Activated CD8-positive, alpha-beta memory T cell treated with anti-CD3 and anti-CD28 coated beads for 24 hours (primary cell): ENCODE measurements at regions not wholly inside any gene's neighbourhood (a gene's known extent, or its start where the extent isn't known, plus 50 kb on each side); places are given as distances from the start of the nearest gene placed in this dataset.

Experiments
- DNase-seq: peaks from one replicate; pipeline ENCODE4 v3.0.0-alpha.2; 2020

DNA sequence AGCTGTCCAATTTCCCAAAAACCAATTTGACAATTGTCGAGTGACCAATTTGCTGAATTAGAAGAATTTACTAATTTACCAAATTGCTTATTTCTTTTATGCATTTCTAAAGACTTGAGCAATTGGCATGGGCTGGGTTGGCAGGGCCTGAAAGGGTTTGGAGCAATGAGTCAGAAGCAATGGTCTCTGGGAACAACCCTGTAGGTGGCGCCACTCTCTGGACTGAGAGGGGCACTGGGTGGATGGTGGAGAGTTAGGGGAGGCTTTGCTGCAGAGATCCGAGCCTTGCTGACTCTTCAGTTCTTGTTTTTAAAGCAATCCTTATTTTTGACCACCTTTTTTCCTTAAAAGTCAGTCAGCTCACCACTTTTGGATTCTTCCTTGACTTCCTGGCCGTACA is 71.5 kb upstream of the RPS23 start:
- peak; percentile 62 for DNase-seq

DNA sequence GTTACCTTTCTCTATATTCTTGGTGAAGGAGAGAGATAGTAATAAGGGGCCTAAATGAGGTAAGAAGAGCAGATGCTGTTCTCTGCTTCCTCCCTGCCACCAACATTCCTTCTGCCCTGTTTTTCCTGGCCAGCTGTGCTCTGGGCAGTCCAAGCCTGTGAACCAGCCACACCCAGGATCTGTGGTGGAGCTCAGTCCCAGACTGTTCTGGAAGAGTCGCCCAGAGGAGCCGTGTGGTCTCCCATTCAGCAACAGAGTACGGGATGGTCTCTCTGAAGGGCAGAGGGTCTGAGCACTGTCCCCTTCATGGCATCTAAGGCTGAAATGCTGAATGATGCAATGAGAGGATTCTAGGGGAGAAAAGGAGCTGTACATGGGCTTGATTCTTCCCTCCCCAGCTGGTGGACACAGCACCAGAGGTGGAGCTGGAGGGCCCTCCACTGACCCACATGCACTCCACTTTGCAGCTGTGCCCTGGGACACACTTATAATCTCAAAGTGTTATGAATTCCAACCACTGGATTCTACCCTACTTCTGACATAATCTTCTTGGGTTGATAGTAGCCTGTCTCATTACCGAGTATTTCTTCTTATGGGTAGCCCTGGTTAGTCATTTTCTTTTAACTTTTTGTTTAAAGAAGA is 70.8 kb upstream of the RPS23 start:
- DNase-seq = no peak

DNA sequence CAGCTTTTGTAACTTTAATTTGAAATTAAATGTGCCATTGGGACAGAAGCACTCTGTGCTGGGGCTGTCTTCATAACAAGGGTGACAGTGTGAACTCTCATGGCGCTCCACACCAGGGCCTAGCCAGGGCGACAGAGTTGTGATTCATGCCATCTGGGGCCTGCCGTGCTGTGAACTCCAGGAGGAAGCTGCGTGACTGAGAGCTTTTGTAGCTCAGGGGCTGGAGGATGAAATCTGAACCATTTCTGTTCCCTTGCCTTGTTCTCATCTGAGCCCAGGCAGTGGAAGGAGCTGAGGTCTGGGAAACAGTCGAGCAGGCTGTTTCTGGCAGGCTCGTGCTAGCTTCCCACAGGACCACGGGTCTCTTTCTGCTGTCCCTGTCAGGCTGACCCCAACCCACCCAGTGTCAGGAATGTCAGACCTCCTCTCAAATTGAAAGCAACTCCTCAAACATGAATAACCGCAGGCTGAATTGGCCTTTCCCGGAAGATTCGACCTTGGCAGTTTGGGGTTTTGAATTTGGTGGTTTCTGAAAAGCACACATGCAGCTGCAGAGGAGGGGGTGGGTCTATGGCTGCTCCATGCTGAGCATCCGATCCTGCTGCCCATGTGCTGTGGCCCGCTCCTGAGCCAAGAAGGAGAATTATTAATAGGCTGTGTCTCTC is 69.2 kb upstream of the RPS23 start:
- DNase-seq = no peak

DNA sequence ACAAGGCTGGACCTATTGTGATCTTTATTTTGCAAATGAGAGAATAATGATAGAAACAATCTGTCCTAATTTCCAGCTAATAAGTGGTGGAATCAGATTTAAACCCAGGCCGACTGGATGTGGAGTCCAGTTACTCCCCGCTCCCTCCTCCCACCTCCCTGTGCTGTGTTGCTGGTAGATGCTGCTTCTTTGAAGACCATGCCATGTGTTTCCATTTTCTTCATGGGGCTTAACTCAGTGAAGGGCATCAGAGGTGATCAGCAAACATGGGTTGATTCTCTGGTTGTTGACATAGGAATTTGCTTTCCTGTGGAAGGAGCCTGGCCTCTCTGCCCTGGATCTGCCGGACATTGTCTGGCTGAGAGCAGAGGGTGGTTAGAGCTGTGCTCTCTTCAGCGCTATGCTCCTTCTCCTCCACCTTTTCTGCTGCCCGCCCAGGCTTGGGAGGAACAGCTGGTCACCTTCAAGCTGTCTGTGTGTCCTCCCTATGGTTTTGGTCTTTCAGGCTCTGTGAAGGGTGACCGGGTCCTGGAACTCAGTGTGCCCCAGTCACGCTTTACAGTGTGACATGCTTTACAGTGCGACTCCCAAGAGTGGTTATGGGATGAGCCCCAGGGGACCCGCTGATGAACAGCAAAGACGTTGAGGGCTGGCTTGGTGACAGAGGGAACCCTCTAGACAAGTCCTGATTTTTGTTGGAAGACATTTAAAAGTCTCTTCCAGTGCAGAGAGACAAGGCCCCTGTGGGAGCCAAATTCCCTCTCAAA is 68.4 kb upstream of the RPS23 start:
- no peak for DNase-seq

DNA sequence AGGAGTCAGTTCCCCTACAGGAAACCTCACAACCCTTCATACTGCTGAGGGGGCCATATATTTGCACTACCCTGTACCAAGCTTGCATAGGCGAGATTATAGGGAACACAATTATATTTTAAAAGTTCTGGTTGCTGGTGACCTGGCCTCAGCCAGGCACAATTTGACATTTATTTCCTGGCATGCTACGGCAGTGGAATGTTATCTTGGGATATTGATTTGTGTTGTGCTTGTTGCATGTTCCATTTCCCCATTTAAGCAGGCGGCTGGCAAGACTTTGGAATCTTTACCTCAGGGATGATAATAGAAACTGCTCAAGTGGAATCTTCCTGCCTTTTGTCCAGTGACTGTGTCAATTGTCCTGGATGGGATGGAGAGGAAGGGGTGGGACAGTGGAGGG is 67.0 kb upstream of the RPS23 start:
- DNase-seq = no peak

DNA sequence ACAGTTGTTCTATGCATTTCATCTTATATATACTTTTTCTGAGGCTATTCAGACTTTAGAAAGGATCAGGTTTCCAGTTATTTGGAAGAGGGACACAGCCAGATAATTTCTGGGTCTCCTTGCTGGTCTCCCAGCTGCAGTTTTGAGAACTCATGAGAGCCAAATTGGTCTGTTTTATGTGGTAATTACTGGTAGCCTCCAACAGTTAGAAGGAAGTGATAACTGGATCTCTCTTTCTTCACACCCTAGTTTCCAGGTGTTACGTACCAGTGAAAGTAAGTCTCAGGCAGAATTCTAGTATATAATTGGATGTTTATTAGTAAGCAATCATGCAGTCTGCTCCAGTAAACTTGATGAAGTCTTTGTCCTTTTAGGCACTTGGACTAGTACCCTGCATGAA is 63.2 kb upstream of the RPS23 start:
- DNase-seq = no peak

DNA sequence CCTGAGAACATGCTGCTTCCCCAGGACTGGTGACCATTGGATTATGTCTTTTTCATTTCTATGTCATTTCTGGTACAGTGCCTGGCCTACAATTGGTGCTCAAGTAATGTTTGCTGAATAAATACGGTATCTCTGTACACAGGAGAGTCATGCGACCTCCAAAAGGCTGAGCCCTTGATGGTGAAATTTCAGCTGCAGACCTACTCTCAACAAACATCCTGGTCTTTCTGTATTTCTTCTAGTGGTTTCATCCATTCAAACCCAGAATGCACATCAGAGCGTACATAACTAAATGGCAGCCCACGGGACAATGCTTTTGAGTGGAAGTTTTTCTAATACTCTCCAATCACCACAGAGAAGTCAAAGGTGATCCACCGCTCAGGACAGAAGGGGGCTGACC is 62.6 kb upstream of the RPS23 start:
- no peak for DNase-seq

DNA sequence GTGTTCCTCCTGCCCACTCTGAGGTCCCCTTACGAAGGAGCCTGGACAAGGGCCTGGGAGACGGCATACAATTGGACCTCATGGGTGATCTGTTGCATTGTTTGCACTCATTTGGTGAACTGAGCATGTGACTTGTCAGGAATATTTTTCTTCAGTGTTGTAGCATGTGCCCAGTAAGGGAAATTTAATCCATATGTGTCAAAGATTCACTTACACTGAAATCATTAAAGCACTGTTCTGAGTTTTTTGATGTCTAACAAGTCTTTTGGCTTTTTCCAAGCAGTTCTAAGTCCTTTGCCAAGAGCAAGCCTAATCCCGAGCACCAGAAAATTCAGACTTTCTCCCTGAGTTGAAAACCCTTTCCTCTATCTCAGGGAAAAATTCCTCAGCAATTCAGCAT is 61.6 kb upstream of the RPS23 start:
- no peak for DNase-seq

DNA sequence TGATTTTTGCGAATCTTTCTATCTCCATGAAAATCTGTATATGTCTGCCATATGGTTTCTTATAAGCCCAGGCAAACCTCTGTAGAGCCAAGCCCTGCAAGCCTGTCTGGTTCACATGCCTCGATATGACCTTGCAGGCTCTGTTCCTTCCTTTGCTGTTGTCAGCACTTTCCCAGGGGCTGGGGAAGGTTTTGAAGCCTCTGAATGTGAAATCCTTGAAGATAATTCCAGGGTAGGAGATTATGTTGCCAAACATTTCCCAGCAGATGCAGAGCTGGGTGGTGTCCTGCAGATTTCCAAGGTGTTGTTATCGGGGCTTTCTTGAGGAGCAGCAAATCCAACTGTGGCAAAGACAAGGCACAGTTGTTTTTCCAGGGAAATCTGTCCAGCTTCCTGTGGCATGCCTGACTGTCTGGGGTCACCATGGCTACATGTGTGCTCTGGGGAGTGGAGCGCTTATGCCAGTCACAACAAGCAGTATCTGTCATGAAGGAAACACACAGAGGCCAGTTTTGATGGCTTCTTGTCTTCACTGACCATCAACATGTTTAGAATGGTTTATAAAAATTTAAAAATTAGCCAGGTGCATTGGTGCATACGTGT is 60.7 kb upstream of the RPS23 start:
- no peak for DNase-seq

DNA sequence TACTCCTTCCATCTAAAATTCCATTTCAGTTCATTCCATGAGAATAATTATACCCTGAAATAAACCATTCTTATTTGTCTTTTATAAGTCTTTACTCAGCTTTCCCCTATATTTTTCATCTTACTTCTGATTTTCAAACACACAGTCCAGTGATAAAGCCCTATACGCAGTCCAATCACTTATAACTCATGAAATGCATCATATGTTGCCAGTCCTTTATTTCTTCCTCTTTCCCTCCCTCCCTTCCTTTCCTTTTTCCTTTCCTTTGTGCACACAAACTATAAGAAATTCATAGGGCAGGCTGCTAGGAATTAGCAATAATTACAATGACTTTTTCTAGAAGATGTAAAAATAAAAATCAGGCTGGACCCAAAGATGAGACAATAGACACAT is 58.8 kb upstream of the RPS23 start:
- no peak for DNase-seq

DNA sequence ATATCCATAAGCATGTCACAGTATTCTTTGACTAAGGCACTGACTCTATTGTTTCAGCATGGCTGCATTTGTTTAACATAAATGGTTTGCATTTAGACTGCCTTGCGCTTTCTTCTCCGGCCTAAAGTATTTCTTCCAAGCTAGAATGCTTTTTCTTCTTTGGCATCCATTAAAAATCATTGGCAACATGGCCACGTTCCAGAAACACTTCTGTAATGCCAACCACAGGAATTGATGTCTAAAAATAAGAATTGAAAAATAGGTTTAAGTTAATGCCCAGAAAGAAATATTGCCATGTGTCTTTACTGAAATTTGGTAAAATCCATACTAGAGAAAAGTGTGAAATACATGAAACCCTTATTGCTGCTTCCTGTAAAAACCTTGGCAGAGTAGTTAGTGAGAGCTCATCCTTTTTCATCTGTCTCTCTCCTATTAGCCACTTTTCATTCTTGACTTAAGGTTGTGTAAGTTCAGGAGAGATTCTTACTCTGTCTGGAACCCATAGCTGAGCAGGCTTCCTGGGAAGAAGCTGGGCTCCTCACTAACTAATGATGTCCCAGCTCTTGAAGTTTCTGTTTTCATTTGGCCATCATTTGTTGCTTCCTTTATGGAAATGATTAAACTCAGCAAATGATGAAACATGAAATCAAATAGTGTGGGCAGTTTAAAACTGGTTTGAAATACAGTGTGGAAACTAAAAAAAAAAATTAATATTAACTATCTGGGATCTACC is 58.2 kb upstream of the RPS23 start:
- DNase-seq = no peak

DNA sequence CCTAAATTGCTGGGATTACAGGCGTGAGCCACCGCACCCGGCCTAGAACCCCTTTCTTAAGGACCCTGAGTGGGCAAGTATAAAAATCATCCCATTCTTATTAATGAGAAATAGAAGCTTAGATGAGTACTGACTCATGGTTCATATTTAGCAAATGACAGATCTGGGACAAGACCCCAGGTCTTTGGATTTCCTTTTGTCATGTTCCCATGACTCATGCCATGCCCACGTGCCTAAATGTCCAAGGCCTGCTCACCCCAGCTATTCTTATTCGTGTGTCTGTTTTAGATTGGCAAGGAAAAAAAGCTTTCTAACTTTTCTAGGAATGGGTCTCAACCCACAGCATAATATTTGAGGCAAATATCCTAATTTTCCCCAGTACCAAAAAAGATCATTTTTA is 57.7 kb upstream of the RPS23 start:
- DNase-seq = no peak

DNA sequence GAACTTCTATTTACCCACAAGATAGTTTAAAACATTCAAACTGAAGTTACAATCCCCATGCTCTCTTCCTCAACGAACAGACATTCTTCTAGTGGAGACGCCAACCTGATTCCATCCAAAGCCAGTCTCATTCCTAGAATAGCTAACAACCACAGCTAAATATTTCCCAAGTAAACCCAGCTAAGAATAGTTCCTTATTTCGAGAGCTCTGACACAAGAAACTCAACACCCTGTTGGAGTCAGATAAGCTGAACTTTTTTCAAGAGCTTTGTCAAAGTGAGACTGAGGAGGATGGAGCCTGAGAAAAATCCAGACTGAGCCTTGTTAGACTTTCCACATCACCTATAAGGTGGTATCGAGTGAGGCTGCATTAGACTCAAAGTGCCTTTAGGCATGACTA is 56.7 kb upstream of the RPS23 start:
- no peak for DNase-seq

DNA sequence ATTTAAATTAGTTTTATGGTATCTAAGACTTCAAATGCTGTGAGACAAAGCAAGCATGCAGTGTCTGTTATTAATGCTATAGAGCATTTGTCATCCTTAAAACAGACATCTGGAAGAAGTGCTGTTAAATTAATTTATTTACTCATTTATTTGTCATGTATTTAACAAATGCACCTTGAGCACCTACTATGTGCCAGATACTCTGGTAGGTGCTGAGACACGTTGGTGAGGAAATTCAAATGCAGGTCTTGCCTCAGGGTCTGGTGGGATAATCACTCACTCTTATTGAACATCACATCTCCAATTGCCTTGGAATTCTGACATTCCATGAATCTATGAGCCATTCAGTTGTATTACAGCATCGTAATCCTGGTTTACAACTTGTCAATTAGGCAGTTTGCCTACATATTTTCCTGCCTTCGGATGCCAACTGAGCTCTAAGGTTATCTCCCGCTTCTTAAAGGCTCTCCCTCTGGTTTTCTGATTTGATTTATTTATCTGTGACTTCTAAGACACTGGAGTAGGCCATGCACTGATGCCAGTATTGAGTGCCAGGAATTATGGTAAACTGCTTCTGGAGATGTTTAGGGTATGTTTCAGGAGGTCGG is 56.0 kb upstream of the RPS23 start:
- no peak for DNase-seq

DNA sequence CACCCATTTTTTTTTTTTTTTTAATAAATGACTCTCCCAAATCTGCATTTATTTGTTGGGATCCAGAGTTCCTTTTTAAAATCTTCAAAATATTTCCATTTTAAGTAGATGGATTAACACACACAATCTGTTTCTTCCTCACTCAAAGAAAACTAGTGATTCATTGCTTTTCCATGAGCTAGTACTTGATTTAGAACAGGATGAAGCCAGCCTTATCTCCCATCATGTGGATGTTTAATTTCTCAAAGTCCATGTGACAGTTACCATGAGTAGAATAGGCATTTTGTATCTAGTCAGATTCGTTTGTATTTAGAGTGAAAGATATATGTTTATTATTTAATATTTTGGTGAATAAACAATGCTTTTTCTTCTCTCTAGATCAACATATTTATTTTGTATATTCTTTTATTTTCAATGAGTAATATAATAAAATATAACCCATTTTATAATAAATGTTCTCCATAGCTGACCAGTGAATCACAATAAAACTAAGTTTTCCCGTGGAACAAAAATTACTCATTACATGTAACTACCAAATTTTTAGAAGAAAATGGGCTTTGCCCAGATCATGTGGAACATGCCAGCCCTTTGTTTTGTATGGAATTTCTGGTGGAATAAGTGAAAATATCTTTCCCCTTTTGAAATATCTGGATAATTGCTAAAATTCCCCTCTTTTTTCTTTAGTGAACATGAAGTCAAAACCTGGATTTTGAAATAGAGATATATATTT is 54.9 kb upstream of the RPS23 start:
- DNase-seq = no peak

DNA sequence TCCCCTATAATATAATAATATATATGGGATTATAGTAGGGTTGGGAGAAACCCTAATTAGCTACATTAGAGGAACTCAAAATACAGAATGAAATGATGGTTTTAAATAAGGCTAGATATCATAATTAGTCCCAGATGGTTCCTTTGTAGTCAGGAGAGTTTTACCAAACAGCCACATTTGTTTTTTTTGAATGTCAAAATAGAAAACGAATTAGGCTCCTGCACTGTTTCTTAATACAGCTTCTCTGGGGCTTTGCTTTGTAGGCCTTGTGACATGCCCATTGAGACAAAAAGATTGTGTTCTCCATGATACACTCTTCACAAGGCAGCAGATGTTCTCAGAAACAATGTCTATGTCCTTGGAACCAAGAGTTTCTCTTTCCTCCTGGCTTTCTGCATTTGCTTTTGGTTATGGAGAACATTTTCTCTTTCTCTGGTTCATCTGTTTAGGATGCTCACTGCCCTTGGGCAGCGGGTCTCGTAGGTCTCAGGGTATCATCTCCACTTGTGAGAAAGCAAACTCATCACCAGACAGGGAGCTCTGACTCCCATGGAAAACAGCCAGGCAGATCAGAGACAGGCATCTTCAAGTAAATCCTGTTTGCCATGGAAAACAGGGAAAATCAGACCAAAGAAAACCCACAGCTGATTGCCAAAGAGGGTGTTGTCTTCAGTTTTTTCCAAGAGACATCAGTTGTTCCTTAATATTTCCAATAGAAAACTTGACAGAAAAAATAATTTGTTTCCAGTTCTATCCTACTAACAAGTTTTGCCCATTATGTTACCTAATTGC is 54.1 kb upstream of the RPS23 start:
- no peak for DNase-seq

DNA sequence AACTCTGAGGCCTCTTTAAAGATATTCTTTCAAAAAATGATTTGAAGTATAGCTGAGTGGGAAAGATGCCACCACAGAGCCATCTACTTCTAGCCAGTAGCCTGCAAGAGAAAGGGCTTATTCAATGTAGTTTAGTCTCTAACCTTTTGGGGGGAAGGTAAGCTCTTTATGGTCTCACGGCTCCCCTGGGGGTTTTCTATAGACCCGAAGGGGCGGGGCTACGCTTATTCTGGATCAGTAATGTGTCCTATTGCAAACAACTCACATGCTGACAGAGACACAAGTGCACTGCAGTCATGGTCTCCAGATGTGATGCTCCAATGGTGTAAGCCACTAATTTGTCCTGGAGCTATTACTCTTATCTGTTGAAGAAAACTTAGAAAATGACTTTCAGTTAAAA is 53.4 kb upstream of the RPS23 start:
- DNase-seq = no peak

DNA sequence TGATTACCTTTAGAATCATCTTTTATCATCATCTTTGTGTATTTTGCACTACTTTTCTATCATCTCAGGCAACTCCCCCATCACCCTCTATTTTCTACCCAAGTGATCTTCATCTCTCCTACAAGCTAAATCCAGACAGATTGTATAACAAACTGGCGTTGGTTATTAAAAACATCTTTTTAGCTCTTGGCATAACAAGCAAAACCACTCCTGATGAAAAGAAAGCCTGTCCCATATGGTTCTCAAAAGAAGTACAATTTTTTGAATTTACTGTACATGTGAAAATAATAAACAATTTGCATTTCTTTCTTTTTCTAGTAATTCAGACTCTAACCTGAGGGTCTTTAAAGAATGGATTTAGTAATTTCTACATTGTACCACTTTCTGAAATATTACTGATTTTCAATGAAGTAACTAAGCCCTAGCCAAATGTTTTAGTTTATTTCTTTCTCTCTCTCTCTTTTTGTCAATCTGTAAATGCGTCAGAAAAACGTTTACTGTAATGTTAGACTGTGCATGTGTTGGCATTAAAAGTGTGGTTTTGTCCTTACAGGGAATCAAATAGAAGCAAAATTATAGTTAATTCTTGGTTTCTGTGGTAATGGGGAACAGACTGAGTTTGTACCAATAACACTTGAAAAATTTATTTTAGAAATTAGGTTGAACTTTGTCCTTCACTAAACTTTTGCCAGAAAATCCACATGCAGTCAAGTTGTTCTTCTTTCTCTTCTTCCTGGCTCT is 52.5 kb upstream of the RPS23 start:
- no peak for DNase-seq

DNA sequence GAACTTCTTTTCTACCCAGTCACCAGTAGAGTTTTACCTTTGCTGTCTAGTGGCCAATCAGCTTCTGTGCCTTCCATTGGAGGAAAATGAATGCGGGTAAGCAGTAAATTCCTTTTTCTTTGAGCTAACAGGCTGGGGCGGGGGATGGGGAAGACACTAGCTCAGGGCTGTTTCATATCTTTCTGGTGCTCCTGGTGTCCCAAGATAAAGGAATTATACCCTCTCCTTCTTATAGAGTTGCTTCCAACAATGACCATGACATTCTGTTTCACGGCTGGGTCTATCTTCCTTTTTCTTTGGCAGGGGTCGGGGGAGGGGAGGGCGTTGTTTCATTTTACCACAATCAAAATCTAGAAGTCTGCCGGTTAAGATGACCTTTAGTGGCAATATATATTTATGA is 51.2 kb upstream of the RPS23 start:
- DNase-seq = no peak
